MM.1S (cell line): ENCODE measurements at regions not wholly inside any gene's neighbourhood (a gene's known extent, or its start where the extent isn't known, plus 50 kb on each side); places are given as distances from the start of the nearest gene placed in this dataset.

Source experiments
- DNase-seq: peaks from one replicate; pipeline ENCODE4 v3.0.0-alpha.2; 2015
- H2AFZ ChIP-seq: fragments of 300-600 bp; sonication (generic); 2 replicates; pipeline ENCODE4 v1.6.0; 2016; ENCODE audit warnings: antibody characterized with exemption, low read length
- H3F3A ChIP-seq: fragments of 300-600 bp; sonication (generic); 2 replicates; pipeline ENCODE4 v1.6.1; 2016; ENCODE audit warnings: mild to moderate bottlenecking, antibody characterized with exemption, low read length, moderate library complexity, mixed read lengths; ENCODE audit not compliant: insufficient read depth
- H3K27ac ChIP-seq: fragments of 300-600 bp; sonication (generic); 2 replicates; pipeline ENCODE4 v1.5.1; 2016; ENCODE audit warnings: mild to moderate bottlenecking, low read length
- H3K27me3 ChIP-seq: fragments of 300-600 bp; sonication (generic); replicated peaks from 2 replicates; pipeline ENCODE4 v1.6.0; 2016; ENCODE audit warnings: low read length; ENCODE audit not compliant: insufficient read depth
- H3K36me3 ChIP-seq: fragments of 300-600 bp; sonication (generic); replicated peaks from 2 replicates; pipeline ENCODE4 v1.6.1; 2016; ENCODE audit warnings: mild to moderate bottlenecking, low read length, mixed read lengths; ENCODE audit not compliant: insufficient read depth
- H3K4me1 ChIP-seq: fragments of 300-600 bp; sonication (generic); 2 replicates; pipeline ENCODE4 v1.6.1; 2016; ENCODE audit warnings: low read length, mixed read lengths
- H3K4me2 ChIP-seq: fragments of 300-600 bp; sonication (generic); 2 replicates; pipeline ENCODE4 v1.6.0; 2016; ENCODE audit warnings: low read depth, low read length
- H3K4me3 ChIP-seq: fragments of 300-600 bp; sonication (generic); 2 replicates; pipeline ENCODE4 v1.5.1; 2016; ENCODE audit warnings: low read length, mixed read lengths
- H3K79me2 ChIP-seq: fragments of 300-600 bp; sonication (generic); 2 replicates; pipeline ENCODE4 v1.6.1; 2016; ENCODE audit warnings: mixed run types, low read length, mixed read lengths
- H3K9ac ChIP-seq: fragments of 300-600 bp; sonication (generic); 2 replicates; pipeline ENCODE4 v1.6.1; 2016; ENCODE audit warnings: low read length, mixed read lengths
- H3K9me2 ChIP-seq: fragments of 300-600 bp; sonication (generic); replicated peaks from 2 replicates; pipeline ENCODE4 v1.6.1; 2016; ENCODE audit warnings: mild to moderate bottlenecking, low read length, mixed read lengths; ENCODE audit not compliant: insufficient read depth
- H3K9me3 ChIP-seq: fragments of 300-600 bp; sonication (generic); replicated peaks from 2 replicates; pipeline ENCODE4 v1.6.1; 2016; ENCODE audit warnings: mild to moderate bottlenecking, low read length, mixed read lengths; ENCODE audit not compliant: insufficient read depth
- H4K20me1 ChIP-seq: fragments of 300-600 bp; sonication (generic); 2 replicates; pipeline ENCODE4 v1.6.1; 2016; ENCODE audit warnings: mild to moderate bottlenecking, low read length, moderate library complexity, mixed read lengths; ENCODE audit not compliant: insufficient read depth
- EZH2 ChIP-seq: fragments of 300-600 bp; sonication (generic); optimal IDR thresholded peaks from 2 replicates; pipeline ENCODE3; 2017; ENCODE audit warnings: low read depth, mild to moderate bottlenecking, antibody characterized with exemption, low read length, mixed read lengths
- EZH2phosphoT487 ChIP-seq: fragments of 300-600 bp; sonication (generic); IDR thresholded peaks from 2 replicates; pipeline ENCODE4 v1.6.1; 2018; ENCODE audit warnings: antibody characterized with exemption, low read length
- TF ChIP-seq, protein P1 (sequence below): fragments of 300-600 bp; sonication (generic); IDR thresholded peaks from 2 replicates; pipeline ENCODE4 v1.5.1; 2016; ENCODE audit warnings: antibody characterized with exemption, low read length, mixed read lengths

DNA sequence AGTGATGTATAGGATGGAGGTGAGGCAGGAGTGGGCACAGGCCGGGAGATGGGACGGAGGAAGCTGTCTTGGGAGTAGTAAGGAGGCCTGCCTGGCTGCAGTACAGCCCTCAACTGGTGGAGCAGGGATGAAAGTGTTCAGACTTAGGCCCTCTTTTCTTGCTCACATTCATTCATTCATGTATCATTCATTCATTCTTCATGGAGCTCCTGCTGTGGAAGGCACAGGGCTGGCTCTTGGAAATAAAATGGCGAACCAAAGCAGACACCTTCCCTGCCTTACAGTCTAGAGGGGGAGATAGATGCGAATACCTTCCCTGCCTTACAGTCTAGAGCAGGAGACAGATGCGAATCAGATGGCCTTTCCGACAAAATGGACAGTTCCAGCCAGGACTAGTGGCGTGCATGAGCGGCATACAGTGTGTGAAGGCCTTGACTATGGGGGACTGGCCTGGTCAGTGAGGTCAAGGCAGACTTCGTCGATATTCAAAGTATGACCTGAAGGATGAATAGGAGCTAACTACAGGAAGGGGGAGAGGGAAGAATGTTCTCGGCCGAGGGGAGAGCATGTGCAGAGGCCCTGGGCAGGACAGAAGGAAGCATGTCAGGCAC lies 143.2 kb upstream of the TLE3 start:
- no peak for DNase-seq
- Histone ChIP-seq H3K9ac (no peak overlapping the region), H3K27ac (no peak overlapping the region), H2AFZ (no peak overlapping the region), H3K36me3 (no peaks in the 10 kb centered on the region), H3K27me3 (no peaks in the 10 kb centered on the region), H3K9me2 (no peaks in the 10 kb centered on the region), H4K20me1 (no peaks in the 10 kb centered on the region), H3K4me3 (no peak overlapping the region), H3F3A (no peaks in the 10 kb centered on the region), H3K4me2 (no peak overlapping the region), H3K4me1 (peaks cover 17% of the 10 kb centered on the region), H3K79me2 (no peaks in the 10 kb centered on the region), H3K9me3 (no peaks in the 10 kb centered on the region)
- TF ChIP-seq EZH2phosphoT487 (no peak), EZH2 (no peak)
- TF ChIP-seq, protein P1, sequence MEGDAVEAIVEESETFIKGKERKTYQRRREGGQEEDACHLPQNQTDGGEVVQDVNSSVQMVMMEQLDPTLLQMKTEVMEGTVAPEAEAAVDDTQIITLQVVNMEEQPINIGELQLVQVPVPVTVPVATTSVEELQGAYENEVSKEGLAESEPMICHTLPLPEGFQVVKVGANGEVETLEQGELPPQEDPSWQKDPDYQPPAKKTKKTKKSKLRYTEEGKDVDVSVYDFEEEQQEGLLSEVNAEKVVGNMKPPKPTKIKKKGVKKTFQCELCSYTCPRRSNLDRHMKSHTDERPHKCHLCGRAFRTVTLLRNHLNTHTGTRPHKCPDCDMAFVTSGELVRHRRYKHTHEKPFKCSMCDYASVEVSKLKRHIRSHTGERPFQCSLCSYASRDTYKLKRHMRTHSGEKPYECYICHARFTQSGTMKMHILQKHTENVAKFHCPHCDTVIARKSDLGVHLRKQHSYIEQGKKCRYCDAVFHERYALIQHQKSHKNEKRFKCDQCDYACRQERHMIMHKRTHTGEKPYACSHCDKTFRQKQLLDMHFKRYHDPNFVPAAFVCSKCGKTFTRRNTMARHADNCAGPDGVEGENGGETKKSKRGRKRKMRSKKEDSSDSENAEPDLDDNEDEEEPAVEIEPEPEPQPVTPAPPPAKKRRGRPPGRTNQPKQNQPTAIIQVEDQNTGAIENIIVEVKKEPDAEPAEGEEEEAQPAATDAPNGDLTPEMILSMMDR = no peak

DNA sequence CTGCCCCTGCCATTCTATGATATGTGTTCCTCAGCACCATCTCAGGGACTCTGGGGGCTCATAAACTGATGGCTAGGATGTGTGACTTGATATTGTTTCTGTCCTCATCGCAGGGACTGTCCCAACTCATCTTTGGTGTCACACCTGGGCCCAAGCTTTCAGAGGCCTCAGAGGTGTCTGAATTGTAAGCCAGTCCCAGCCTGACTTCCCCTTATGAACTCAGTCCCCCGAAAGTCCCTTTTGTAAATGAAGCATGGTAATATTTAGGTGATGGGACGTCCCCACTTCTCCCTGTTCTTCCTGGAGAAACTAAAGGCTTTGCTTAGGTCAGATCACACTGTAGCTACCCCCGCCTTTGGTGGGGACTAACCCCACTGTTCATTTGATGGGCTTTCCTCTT lies 142.4 kb upstream of the TLE3 start:
- peak; percentile 58 for DNase-seq
- Histone ChIP-seq H3K4me3 (no peak overlapping the region), H3K9ac (no peak overlapping the region), H3K27ac (peak overlapping the region; percentile 3; the same call in 1 of the 2 replicates), H4K20me1 (no peaks in the 10 kb centered on the region), H3K4me1 (peaks cover 11% of the 10 kb centered on the region), H3K9me3 (no peaks in the 10 kb centered on the region), H3F3A (no peaks in the 10 kb centered on the region), H3K27me3 (no peaks in the 10 kb centered on the region), H3K4me2 (no peak overlapping the region), H3K36me3 (no peaks in the 10 kb centered on the region), H3K9me2 (no peaks in the 10 kb centered on the region), H3K79me2 (no peaks in the 10 kb centered on the region), H2AFZ (no peak overlapping the region)
- TF ChIP-seq, protein P1 = no peak
- no peak for TF ChIP-seq EZH2
- TF ChIP-seq EZH2phosphoT487 = no peak

DNA sequence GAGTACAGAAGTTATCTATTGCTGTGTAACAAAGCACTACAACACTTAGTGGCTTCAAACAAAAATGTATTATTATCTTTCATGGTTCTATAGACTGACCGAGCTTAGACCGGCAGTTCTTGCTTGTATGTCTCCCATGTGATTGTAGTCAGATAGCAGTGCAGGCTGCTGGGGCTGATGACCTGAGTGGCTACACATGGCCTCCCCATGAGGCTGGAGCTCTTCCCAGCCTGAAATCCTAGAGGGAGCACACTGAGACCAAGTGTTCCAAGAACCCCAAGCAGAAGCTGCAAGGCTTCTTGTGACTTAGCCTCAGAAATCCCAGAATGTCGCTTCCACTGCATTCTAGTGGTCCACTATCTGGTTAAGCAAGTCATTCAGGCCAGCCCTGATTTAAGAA lies 141.2 kb upstream of the TLE3 start:
- DNase-seq = no peak
- H3K9me2 ChIP-seq = no peaks in the 10 kb centered on the region
- H3K79me2 ChIP-seq = no peaks in the 10 kb centered on the region
- no peak overlapping the region for H3K9ac ChIP-seq
- H3K27ac ChIP-seq = no peak overlapping the region
- no peaks in the 10 kb centered on the region for H3F3A ChIP-seq
- H2AFZ ChIP-seq = no peak overlapping the region
- H3K27me3 ChIP-seq = no peaks in the 10 kb centered on the region
- H3K9me3 ChIP-seq = no peaks in the 10 kb centered on the region
- peaks cover 11% of the 10 kb centered on the region for H3K4me1 ChIP-seq
- no peaks in the 10 kb centered on the region for H4K20me1 ChIP-seq
- no peak for TF ChIP-seq EZH2
- TF ChIP-seq, protein P1 = no peak
- no peak for TF ChIP-seq EZH2phosphoT487
- no peaks in the 10 kb centered on the region for H3K36me3 ChIP-seq
- no peak overlapping the region for H3K4me2 ChIP-seq
- no peak overlapping the region for H3K4me3 ChIP-seq
